Lung microvascular endothelial cell (primary cell): ENCODE measurements at regions not wholly inside any gene's neighbourhood (a gene's known extent, or its start where the extent isn't known, plus 50 kb on each side); places are given as distances from the start of the nearest gene placed in this dataset.

Experiments
- DNase-seq, 2 donors: peaks; one replicate each; pipeline versions ENCODE4 v3.0.0 to v3.0.0-alpha.2; 2010; ENCODE audit warnings: low read depth in 2 of 2

GRCh38 chr5:167712986-167713585 is 578.4 kb upstream of the WWC1 start:
- DNase-seq = no peak

GRCh38 chr5:167713896-167714295 is 577.5 kb upstream of the WWC1 start:
- no peak for DNase-seq

- no peak for DNase-seq
Observed at GRCh38 chr5:167716126-167716775, 575.2 kb upstream of the WWC1 start.

GRCh38 chr5:167720259-167720658 is 571.2 kb upstream of the WWC1 start:
- DNase-seq = no peak

- no peak for DNase-seq
Observed at GRCh38 chr5:167720676-167721260, 570.7 kb upstream of the WWC1 start.

- DNase-seq = no peak
Observed at GRCh38 chr5:167721926-167722440, 569.5 kb upstream of the WWC1 start.

DNA sequence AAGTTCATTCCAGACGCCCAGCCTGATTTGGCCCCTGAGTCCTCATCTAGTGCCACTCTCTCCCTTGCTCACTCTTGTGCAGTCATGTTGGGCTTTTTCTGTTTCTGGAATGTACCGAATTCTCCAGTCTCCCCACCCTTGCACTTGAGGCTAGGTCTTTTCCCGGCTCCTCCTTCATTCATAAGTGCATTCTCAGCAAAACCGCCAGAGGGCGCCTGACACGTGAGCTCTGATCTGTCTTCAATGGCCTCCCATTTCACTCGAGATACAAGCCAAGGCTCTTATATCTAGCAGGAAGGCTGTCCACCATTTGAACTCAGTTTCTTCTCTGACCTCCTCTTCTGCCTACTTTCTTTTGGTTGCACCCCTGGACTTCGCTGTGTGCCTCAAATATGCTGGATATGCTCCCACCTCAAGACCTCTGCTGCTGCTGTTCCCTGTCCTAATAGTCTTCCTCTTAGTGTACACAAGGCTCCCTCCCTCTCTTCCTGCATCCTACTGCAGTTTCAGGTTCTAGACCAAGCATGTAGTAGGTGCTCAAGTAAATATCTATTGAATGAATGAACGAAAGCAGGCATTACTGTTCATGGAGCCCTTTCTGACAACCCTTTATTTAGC is 568.1 kb upstream of the WWC1 start:
- peak; percentile 49 to 61 for DNase-seq

GRCh38 chr5:167725264-167725663 is 566.2 kb upstream of the WWC1 start:
- DNase-seq = no peak

DNA sequence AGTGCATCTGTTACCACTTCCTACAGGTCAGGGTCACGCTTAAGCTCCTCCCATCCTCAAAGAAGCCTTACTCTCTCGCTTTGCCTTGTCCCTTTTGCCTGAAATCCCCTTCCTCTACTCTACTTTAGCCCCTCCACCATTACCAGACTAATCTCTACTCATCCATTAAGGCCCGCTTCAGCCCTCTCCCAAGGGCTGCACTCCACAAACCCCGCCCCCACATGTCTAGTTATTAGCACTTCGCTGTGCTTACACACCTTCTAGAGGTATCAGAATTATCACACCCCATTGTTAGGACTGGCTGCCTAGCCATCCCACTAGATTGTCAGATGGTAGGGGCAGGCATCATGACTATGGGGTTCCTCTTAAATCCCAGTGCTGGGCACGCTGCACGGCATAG is 565.7 kb upstream of the WWC1 start:
- no peak for DNase-seq

- DNase-seq = no peak
Observed at GRCh38 chr5:167726642-167727041, 564.8 kb upstream of the WWC1 start.

DNA sequence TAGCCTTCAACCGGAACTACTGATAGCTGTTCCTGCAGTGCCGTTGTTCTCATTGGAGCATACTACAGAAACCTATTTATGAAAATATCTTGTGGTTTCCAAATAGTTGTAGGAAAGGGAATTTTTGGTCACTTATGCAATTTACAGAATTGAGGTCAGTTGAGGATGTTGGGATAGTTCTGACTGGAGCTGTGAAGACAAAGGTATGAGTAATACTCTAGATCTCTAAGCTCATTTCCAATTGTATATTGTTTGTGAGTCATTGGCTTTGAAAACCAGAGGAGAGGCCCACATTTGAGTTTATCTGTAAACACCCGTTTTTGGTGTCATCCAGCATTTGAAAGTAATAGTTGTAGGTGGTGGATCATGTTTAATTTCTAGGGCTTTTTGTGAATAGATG is 561.3 kb upstream of the WWC1 start:
- DNase-seq = no peak

- no peak for DNase-seq
Observed at GRCh38 chr5:167730656-167731055, 560.8 kb upstream of the WWC1 start.

DNA sequence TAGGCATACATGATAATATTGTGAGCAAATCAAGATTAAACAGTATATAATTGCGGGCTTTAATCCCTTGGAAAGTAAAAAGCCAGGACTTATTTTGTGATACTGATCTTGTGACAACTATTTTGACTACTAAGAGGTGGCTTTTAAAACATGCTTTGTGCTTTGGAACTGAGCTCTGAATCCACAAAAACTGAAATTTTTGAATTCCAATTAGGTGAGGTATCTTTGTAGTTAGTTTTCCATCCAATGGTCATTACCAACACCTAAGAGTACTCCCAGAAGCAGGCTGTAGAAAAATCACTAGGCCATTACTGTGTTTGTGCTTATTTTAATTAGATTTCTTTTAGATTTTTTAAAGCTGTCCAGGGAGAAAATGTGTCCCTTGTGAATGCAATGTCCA is 559.5 kb upstream of the WWC1 start:
- no peak for DNase-seq

GRCh38 chr5:167732499-167732898 is 558.9 kb upstream of the WWC1 start:
- no peak for DNase-seq

GRCh38 chr5:167736992-167737391 is 554.5 kb upstream of the WWC1 start:
- DNase-seq = no peak

- DNase-seq = no peak
Observed at GRCh38 chr5:167743695-167744464, 547.6 kb upstream of the WWC1 start.

- DNase-seq = no peak
Observed at GRCh38 chr5:167745868-167746267, 545.6 kb upstream of the WWC1 start.

- no peak for DNase-seq
Observed at GRCh38 chr5:167750586-167750985, 540.9 kb upstream of the WWC1 start.

- no peak for DNase-seq
Observed at GRCh38 chr5:167752936-167753335, 538.5 kb upstream of the WWC1 start.

DNA sequence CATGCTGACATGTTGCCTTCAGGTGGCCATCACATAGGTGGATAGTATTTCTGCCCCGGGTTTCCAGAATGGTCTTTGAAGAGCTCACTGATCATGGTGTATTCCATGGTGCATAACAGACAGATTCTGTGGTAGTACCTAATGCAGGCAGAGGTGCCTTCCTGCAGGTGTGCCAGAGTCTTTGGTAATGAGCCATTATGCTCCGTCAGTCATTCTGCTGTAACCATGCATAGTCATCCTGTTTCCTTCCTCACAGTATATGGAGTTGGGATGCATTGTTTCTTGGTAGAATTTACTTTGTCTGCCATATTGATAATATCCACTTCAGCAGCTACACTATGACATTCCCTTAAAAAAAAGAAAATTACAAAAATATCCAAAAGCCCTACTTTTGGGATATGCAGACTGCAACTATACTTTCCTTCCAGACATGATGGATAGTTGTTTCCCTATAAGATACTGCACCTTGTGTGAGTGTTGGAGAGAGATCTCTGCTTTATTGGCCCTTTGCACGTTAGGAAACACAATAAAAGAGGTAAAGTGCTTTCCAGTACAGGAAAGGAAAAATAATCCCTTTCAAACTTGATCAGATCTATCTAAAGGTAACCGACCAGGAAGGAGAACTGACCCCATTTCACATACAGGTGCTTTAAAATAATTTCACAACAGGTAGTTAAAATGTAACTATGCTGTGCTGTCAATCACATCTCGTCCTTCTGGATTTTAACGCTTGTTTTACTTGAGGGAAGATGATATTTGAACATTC is 537.5 kb upstream of the WWC1 start:
- no peak for DNase-seq

DNA sequence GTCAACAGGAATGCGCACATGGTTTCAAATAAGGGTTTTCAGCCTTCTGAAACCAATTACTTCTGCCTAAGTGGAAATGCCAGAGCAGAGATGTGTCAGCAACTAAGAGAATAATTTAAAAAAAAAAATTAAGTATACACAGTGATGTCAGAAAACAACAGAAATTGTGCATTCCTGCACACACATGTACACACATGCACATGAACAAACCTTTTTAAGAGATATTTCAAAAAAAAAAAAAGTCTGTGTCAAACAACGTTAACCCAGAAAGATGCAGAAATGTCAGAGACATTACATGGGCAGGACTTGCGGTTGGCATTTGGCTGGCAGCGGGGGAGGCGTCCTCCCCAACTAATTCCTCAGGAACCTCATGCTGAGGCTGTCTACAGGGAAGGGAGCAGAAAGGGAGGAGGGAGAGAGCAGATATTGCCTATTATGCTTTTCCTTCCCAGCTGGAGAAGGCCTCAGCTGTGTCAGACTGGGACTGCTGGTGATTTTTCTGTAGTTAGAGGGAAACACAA is 536.9 kb upstream of the WWC1 start:
- DNase-seq = no peak
